GM12874 (cell line): ENCODE measurements at regions not wholly inside any gene's neighbourhood (a gene's known extent, or its start where the extent isn't known, plus 50 kb on each side); places are given as distances from the start of the nearest gene placed in this dataset.

Experiments used
- TF ChIP-seq, protein P1 (sequence below): IDR thresholded peaks from 2 replicates; pipeline ENCODE4 v1.5.1; 2011; ENCODE audit warnings: low read depth, mild to moderate bottlenecking, control low read depth, low read length, moderate library complexity; ENCODE audit not compliant: insufficient read depth

DNA sequence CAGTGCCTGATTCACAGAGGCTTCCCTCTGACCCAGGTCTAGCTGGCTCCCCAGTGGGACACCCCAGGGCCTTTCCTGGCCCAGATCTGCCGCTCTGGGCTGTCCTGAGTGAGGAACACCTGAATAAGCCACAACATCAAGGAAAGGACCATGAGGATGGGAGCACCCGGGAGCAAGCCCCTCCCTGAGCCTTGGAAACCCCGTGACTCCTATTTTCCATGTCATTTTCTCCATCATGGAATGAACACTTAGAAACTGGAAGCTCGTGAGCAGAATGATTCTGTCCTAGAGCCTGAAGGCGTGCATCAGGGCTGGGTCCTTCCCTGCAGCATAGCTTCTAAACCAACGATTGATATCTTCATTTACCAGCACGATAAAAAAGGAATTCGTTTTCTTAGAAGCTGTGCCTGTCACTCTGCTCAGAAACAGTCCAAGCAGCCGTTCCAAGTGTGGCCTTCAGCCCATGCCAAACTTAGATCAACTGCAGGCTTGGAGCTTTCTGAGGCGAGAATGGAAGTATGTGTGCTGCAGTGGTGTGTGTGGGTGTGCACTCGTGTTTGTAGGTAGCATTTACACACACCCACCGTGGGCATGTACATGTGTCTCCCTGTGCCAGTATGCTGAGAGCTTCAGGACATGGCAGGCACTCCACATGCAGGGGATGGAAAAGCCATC, 83.2 kb upstream of the FOXC1 start:
- TF ChIP-seq, protein P1, sequence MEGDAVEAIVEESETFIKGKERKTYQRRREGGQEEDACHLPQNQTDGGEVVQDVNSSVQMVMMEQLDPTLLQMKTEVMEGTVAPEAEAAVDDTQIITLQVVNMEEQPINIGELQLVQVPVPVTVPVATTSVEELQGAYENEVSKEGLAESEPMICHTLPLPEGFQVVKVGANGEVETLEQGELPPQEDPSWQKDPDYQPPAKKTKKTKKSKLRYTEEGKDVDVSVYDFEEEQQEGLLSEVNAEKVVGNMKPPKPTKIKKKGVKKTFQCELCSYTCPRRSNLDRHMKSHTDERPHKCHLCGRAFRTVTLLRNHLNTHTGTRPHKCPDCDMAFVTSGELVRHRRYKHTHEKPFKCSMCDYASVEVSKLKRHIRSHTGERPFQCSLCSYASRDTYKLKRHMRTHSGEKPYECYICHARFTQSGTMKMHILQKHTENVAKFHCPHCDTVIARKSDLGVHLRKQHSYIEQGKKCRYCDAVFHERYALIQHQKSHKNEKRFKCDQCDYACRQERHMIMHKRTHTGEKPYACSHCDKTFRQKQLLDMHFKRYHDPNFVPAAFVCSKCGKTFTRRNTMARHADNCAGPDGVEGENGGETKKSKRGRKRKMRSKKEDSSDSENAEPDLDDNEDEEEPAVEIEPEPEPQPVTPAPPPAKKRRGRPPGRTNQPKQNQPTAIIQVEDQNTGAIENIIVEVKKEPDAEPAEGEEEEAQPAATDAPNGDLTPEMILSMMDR, result no peak

DNA sequence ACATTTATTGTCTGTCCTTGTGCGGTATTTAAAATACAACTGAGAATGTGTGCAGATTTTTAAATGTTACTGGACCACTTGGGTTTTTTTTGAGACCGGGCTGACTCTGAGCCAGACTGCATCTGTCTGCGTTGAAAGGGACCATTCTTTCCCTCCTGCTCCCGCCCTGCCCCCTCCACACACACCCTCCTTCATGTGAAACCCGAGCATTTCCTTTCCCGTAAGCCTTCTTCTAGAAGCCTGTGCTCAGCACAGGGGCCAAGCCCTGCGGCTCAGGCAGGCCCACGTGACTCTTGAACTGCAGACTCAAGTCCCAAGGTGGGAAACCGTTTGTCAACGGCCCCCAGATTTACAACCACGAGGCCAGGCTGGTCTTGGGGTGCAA, 82.7 kb upstream of the FOXC1 start:
- TF ChIP-seq, protein P1, result no peak

DNA sequence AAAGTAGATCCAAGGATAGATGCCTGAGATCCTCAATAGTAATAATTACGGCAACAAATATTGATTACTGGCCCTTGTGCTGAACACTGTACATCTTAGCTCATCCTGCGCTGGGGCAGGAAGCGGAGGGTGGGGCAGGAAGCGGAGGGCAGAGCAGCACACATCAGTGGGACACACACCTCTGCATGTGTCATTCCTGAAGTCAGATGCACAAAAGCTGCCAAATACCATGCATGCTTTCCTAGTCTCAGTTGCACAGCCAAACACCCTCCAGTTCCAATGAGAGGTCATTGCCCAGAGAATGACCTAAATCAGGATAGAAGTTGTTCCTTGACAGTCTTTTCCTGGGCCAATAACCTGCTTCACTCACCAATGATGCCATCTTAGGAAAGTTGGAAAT, 74.4 kb upstream of the FOXC1 start:
- TF ChIP-seq, protein P1, result no peak

DNA sequence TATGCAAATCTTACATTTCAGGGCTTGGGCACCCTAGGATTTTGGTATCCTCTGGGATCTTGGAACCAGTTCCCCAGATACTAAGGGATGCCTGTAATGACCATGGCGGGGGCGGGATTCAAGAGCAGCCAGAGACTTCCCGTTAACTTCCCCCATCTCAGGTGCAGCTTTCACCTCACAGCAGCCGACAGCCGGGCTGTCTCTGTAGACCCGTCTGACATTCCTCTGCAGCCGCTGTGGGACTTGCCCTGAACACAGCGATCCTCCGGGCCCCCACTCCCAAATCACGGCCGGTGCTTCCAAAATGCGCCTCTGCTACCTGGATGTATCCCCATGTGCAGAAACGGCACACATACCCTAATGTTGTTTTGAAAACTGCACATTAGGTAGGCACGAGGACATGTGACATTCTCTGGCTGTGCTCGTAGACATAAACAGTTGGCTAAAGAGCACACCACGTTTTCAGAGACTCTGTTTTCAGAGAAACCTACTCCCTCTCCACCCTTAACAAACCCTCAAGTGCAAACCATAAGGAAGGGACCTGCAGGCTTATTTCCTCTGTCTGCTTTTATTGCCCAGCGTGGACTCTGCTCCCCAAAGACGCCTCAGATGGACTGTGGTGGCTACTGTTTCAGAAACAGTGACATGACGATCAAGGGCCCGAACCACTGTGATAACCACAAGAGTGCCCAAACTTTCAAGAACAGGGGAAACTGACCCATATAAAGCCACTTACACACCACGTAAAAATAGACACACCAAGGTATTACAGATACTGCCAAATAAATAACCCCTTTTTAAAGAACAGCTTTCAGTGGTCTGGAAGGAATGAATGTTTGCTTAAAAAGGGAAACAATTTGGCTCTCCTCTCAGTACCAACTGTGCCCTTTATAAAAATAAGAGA, 72.9 kb upstream of the FOXC1 start:
- TF ChIP-seq, protein P1, result no peak

DNA sequence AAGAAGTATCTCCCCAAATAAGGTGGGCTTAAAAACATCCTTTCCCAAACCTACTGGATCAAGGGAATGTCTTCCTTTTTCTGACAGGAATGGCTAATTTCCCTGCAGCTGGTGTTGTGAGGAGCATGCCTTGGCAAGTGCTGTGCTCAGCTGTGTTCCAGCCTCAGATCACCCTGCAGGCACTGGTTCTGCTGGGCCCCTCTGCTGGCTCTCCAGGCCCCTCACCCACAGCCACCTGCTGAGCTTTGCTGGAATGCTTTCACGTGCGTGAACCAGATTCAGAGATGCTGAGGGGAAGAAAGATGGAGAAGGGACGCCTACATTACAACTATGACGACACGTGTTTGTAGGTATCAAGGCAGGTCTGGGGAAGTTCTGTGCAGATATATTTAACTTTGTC, 71.3 kb upstream of the FOXC1 start:
- TF ChIP-seq, protein P1, result no peak

DNA sequence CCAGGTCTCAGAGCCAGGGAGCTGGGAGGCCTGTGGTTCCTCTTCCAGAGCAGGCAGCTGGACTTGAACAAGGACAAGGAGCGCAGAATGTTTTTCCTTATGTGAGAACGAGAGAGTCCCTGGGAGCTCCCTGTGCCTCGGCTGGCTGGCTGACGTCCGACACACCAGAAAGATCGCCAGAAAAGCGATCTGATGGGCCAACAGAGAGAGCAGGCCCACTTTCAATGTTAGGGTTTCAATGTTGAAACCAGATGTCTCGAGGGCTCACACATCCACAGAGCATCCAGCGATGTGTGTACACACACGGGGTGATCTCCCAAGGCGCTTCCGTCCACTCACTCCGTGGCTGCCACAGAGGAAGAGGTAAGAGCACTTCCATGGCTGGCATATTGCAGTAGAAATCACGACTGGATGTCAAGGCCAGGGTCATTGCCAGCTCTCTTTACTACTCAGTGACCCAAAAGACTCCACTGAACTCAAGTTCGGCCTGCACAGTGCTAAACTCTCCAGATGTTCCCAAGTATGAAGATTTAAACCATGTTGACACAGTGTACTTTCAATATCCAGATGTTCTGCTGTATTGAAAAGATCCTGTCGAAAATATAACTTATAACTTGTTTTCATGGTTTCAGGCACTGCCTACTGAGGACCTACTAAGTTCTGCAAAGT, 70.8 kb upstream of the FOXC1 start:
- TF ChIP-seq, protein P1, result no peak

DNA sequence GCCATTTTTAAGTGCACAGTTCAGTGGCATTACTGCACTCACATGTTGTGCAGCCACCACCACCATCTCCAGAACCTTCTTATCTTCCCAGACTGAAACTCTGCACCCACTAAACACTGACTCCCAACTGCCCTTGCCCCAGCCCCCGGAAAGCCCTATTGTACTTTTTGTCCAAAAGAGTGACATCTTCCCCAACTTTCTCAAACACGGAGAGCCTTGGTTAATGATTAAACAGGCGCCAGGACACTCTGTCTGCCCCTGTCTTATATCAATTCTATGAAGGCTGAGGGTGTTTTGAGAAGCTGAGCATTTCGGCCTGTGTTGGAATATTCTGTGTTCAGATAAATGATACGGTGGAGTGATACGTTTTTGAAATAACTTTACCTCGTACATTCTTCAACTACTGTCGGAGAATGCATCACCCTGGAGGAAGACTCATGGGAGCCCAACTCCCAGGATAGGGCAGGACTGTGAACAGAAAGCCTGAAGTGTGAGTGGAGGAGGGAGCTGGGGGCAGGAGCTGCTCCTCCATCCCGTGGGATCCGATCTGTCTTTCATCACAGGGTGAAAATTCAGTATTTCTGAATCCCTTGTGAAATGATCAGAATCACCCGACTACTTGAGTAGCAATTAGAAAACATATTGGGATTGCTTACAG, 68.7 kb upstream of the FOXC1 start:
- TF ChIP-seq, protein P1, result no peak
